Neural crest cell (in vitro differentiated cells): ENCODE measurements at regions not wholly inside any gene's neighbourhood (a gene's known extent, or its start where the extent isn't known, plus 50 kb on each side); places are given as distances from the start of the nearest gene placed in this dataset.

ENCODE experiments used
- DNase-seq: peaks from one replicate; pipeline ENCODE4 v3.0.0; 2021; ENCODE audit warnings: low read depth, mixed read lengths, low spot score
- H3K27ac Mint-ChIP-seq: one replicate; pipeline ENCODE4 v1.8.0; 2021; ENCODE audit warnings: mild to moderate bottlenecking, mixed read lengths; ENCODE audit not compliant: unreplicated experiment
- H3K27me3 Mint-ChIP-seq: 2 replicates; pipeline ENCODE4 v1.8.0; 2021; ENCODE audit warnings: low read depth, mild to moderate bottlenecking, mixed read lengths
- H3K36me3 Mint-ChIP-seq: 2 replicates; pipeline ENCODE4 v1.8.0; 2021; ENCODE audit warnings: low read depth, mild to moderate bottlenecking, mixed read lengths
- H3K4me1 Mint-ChIP-seq: 2 replicates; pipeline ENCODE4 v1.8.0; 2021; ENCODE audit warnings: mixed read lengths
- H3K4me3 Mint-ChIP-seq: one replicate; pipeline ENCODE4 v1.8.0; 2021; ENCODE audit warnings: mild to moderate bottlenecking, mixed read lengths
- H3K9me3 Mint-ChIP-seq: 2 replicates; pipeline ENCODE4 v1.8.0; 2021; ENCODE audit warnings: mixed read lengths
- CTCF ChIP-seq: fragments of 200-600 bp; sonication (generic); conservative IDR thresholded peaks from 2 replicates; pipeline ENCODE4 v1.5.0; 2021; ENCODE audit warnings: antibody characterized with exemption, mild to moderate bottlenecking

GRCh38 chr7:25968205-25968993 lies 183.6 kb upstream of the NFE2L3 start:
- no peak overlapping the region for H3K4me3 Mint-ChIP-seq
- no peak for DNase-seq
- no peaks in the 10 kb centered on the region for H3K36me3 Mint-ChIP-seq
- TF ChIP-seq CTCF, result no peak
- no peak overlapping the region for H3K27ac Mint-ChIP-seq
- H3K9me3 Mint-ChIP-seq, result no peaks in the 10 kb centered on the region
- H3K27me3 Mint-ChIP-seq, result peaks cover 18% of the 10 kb centered on the region
- peaks cover 14% of the 10 kb centered on the region for H3K4me1 Mint-ChIP-seq

GRCh38 chr7:25970356-25970755 lies 181.6 kb upstream of the NFE2L3 start:
- H3K4me1 Mint-ChIP-seq, result peaks cover 4% of the 10 kb centered on the region
- H3K27me3 Mint-ChIP-seq, result peaks cover 10% of the 10 kb centered on the region
- no peaks in the 10 kb centered on the region for H3K9me3 Mint-ChIP-seq
- no peak overlapping the region for H3K4me3 Mint-ChIP-seq
- H3K27ac Mint-ChIP-seq, result no peak overlapping the region
- no peak for DNase-seq
- no peak for TF ChIP-seq CTCF
- no peaks in the 10 kb centered on the region for H3K36me3 Mint-ChIP-seq

GRCh38 chr7:25970911-25971310 lies 181.1 kb upstream of the NFE2L3 start:
- Mint-ChIP-seq H3K9me3 (peaks cover under 1% of the 10 kb centered on the region), H3K4me3 (no peak overlapping the region), H3K4me1 (no peaks in the 10 kb centered on the region), H3K27me3 (peaks cover 5% of the 10 kb centered on the region), H3K27ac (no peak overlapping the region), H3K36me3 (peaks cover under 1% of the 10 kb centered on the region)
- no peak for DNase-seq
- TF ChIP-seq CTCF, result no peak

GRCh38 chr7:25976630-25977029 lies 175.4 kb upstream of the NFE2L3 start:
- TF ChIP-seq CTCF, result no peak
- peaks cover 3% of the 10 kb centered on the region for H3K36me3 Mint-ChIP-seq
- H3K4me3 Mint-ChIP-seq, result no peak overlapping the region
- H3K27ac Mint-ChIP-seq, result no peak overlapping the region
- peaks cover 2% of the 10 kb centered on the region for H3K9me3 Mint-ChIP-seq
- no peak for DNase-seq
- no peaks in the 10 kb centered on the region for H3K4me1 Mint-ChIP-seq
- no peaks in the 10 kb centered on the region for H3K27me3 Mint-ChIP-seq

- Mint-ChIP-seq H3K4me1 (no peaks in the 10 kb centered on the region), H3K4me3 (no peak overlapping the region), H3K36me3 (peaks cover 3% of the 10 kb centered on the region), H3K27ac (no peak overlapping the region), H3K27me3 (no peaks in the 10 kb centered on the region), H3K9me3 (peaks cover 2% of the 10 kb centered on the region)
- no peak for TF ChIP-seq CTCF
- no peak for DNase-seq
Measured at GRCh38 chr7:25978466-25978865, 173.5 kb upstream of the NFE2L3 start.
